Activated T-cell treated with anti-CD3 and anti-CD28 coated beads for 24 hours (primary cell): ENCODE measurements at regions not wholly inside any gene's neighbourhood (a gene's known extent, or its start where the extent isn't known, plus 50 kb on each side); places are given as distances from the start of the nearest gene placed in this dataset.

Experiments used
- DNase-seq: peaks from one replicate; pipeline ENCODE4 v3.0.0-alpha.2; 2020; ENCODE audit warnings: low read depth

DNA sequence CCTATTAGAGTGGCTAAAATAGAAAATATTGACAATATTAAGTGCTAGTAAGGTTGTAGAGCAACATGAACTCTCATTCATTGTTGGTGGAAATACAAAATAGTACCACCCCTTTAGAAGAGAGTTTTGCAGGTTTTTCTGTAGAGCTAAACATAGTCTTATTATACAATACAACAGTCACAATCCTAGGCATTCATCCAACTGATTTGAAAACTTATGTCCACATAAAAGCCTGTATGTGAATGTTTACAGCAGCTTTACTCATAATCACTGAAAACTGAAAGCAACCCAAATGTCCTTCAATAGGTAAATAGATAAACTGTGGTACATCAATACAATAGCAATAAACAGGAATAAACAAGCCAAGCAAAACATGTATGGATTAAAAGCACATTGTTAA lies 127.2 kb upstream of the PRNP start:
- no peak for DNase-seq

DNA sequence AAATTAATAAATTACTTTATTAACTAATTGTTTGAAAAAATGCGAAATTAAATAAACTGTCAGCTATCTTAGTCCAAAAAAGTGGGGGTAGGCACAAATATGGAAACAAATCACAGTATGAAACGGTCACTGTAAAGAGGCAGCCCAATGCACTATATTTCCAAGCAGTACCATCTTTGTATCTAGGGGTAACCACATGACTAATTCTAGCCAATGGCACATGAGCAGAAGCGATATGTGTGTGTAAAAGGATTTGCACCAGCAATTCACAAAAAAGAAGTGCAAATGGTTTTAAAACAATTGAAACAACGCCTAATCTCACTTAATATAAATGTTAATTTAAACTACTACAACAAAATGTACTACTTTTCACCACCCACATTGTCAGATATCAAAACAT lies 129.5 kb upstream of the PRNP start:
- no peak for DNase-seq

DNA sequence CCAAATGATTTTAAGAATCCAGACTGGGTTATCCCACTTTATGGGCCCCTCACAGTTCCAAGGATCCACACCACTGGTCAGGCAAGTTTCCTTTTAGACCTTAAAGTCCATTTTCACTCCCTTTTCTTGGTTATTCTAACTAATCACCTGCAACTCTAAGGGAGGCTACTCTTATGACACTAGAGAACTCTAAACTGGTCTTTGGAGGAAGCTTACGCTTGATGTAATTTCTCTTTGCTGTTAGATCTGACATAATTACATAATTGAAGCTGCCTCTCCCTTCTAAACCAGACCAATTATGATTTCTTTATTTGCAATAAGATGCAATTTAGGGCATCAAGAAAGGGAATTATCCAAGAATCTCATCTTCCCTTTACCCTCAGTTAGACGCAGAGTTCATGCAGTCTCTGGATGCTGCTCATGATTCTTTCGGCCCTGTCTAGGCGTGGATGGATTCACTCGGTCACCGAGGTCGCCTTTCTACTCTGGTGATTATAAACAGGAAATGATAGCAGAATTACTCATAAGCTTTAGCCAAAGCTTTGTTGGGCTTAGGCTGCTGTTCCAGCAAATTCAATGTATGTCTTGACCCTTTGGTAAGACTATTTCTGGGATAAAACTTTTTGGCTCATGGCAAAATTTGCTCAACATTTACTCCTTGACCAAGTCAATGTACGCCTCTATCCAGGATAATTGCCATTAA lies 130.9 kb upstream of the PRNP start:
- no peak for DNase-seq

DNA sequence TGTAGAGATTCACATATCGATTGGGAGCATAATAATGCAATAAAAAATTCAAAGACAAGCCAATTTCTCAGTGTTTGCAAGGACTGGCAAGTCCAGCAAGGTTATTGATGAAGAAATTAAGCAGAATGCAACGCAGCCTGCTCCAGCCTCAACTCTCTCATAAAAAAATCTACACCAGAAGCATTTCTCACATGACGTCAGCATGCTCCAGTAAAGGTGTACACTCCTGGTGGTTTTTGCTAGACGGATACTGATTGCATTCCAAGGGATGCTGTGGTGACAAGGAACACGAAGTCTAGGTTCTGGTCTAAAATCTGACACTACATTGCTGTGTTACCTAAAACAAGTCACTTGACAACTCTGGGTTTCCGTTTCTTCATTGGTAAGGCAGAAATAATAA lies 131.9 kb upstream of the PRNP start:
- no peak for DNase-seq

DNA sequence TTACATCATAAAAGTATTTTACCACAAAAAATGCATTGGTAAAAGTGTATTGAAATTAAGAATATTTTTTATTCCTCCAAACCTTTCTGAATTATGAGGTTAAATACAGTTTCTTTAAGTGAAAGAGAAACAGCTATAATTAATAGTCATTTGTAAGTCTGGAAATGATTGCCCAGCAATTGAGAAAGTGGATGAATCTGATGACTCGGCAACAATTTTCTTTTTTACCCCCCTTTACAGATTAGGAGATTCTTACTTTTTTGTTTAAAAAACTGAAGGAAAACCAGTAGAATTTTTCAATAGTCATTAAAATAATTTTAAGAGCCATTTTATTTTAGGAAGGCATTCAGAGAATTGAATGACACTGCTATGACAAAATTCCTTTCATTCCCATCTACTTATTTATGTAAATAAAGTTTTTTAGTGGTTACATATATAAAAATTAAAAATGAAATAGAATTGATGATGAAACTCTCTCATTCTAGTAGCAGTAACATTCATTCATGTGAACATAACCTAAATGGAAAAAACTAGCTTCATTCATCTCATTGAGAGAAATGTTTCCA lies 134.1 kb upstream of the PRNP start:
- DNase-seq: no peak

DNA sequence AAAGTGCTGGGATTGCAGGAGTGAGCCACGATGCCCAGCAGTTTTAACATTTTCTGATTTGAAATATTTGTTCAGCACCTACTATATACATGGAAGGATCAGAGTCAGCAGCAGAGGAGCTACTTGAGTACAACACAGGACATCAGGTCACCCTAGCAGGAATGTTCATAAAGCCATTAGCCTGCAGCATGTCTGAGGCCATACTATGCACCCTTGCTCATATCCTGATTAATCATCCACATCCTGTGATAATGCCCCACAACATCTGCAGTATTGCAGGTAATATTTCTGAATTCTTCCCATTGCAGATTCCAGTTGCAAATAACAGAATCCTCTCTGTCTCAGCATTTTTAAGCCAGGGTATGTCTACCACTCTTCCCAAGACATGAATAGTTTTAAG lies 135.5 kb upstream of the PRNP start:
- DNase-seq: no peak

DNA sequence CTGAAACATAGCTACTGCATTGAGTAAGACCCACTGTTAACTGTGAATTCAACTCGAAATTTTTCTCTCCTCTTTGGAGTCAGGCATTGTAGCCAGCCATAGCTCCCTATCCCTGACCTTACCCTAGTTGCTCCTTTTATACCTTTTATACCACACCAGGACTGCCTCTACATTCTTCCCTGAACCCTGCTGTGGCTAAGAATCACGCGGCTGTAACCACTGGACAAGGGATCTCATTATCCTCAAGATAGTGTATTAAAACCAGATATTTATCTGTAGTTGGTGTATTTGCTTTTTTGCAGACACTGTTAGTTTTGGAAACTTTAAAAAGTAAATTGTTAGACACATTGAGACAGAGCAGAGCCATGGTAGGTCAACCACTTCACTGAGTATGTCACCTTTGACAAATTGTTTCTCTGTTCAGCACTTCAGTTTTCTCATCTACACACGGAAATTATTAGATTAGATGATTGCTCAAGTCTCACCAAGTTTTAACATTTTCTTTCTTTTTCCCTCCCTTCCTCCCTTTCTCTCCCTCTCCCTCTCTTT lies 136.5 kb upstream of the PRNP start:
- no peak for DNase-seq

DNA sequence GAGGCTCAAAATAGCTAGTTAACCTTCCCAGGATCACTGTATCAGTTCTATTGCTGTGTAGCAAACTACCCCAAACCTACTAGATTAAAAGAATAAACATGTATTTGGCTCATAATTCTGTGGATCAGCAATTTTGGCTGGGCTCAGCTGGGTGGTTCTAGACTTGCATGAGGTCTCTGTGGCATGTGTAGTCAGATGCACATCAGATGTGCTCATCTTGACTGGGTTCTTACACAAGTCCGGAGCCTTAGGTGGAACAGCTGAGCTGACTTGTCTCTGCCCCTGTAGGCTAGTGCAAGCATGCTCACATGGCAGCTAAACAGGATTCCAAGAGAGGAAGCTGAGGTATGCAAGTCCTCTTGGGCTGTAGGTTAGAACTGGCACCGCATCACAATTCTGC lies 137.7 kb upstream of the PRNP start:
- DNase-seq: no peak

DNA sequence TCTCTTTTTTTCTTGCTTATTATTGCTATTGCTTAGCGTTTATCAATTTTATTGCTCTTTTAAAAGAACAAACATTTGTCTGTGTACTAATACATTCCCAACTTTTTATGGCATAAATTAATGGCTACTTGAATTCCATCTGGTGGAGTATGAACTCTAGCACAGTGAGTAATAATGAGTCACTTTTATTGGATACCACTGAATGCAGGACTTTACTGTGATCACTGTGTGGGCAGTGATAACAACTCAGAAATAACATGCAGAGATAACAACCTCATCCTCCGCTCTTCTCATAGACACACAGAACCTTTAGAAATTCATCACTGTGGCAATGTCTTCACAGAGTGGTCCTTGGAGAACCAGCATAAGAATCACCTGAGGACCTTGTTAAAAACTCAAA lies 139.5 kb upstream of the PRNP start:
- DNase-seq: no peak

DNA sequence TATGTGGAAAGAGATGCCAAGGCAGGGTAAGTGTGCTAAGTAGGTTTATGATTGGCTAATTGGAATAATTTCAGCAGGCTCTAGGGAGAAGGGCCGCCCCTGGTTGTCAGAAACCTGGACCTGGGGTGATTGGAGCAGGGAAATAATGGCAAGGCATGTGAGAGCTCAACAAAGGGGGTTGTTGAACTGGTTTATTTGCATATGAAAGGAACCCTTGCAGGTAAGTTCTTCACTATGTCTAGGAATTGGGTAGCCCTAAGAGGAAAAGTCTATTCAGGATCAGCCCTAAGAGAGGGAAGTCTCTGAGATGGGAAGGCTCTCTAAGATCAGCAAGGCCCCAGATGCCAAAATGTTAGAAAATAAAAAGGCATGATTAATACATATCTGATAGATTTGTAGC lies 139.9 kb upstream of the PRNP start:
- no peak for DNase-seq

DNA sequence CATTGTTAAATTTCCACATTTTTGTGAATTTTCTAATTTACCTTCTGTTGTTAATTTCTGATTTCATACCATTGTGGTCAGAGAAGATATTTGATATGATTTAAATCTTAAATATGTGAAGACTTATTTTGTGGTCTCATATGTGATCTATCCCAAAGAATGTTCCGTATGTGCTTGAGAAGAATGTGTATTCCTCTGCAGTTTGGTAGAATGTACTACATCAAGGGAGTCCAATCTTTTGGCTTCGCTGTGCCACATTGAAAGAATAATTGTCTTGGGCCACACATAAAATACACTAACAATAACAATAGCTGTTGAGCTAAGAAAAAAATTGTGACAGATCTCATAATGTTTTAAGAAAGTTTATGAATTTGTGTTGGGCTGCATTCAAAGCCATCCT lies 140.7 kb upstream of the PRNP start:
- DNase-seq: no peak

DNA sequence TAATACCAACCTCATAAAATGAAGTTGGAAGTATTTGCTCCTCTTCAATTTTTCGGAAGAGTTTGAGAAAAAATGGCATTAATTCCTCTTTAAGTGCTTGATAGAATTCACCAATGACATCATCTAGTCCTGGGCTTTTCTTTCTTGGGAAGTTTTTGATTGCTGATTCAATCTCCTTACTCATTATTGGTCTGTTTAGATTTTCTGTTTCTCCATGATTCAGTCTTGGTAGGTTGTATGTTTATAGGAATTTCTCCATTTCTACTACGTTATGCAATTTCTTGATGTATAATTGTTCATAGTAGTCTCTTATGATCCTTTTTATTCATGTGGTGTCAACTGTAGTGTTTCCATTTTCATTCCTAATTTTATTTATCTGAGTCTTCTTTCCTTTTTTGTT lies 141.5 kb upstream of the PRNP start:
- DNase-seq: no peak

DNA sequence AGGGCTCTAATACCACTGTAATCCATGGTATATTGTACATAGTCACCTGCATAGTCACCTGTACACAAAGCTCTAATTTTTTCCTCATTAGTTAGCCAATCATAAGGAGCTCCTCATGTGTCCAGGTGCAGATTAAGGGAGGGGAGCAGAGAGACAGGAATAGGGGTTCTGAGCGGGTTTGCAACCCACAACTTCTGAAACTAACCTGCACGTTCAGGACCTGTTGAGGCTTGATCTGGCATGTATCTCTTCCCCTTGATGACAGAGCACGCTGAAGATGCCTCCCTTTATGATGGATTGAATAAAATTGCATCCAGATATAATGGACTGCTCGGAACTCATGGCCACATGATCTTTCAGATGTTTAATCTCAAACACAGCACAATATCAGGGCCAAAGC lies 144.0 kb upstream of the PRNP start:
- DNase-seq: no peak

DNA sequence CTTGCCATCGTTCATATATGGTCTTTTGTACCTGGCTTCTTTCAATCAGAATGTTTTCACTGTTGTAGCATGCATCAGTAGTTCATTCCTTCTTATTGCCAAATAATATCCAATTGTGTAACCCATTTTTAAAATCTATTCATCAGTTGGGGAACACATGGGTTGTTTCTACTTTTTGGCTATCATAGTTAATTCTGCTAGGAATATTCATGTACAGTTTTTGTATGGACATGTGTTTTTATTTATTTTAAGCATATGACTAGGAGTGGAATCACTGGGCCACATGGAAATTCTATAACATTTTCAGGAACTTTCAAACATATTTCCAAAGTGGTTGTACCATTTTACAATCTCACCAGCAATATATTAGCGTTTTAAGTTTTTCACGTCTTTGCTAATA lies 151.9 kb upstream of the PRNP start:
- no peak for DNase-seq

DNA sequence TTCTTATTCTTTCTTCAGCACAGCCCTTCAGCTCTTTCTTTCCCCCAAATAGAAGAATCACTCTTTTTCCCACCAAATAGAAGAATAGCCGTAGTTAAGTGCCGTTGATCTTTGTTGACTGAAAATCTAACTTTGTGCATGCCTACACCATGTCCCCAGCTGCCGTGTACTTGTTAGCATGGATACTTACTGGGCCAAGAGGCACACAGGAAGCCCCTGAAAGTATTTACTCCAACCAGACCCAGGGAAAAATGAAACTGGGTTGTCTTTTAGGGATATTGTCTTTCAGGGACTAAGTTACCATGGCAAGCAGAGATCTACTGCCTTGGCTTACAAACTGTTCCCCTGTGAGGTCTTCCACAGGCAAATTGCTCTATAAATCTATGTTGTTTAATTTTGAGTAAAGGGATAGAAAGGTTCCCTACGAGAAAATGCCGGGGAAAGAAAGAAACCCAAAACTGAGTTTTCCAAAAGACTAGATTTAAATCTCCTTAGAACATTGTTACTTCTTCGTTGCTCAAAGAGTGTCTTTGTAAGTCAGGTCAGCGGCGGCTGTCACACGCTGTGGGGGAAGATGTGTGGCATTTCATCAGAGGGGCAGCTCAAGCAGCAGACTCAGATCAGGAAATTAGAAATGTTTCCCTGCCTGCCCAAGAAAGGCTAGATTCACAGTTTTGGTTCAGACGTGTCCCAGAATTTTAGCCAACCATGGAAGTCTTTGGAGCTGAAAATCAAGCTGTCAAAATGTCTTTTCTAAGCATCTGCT lies 152.7 kb upstream of the PRNP start:
- DNase-seq: no peak

DNA sequence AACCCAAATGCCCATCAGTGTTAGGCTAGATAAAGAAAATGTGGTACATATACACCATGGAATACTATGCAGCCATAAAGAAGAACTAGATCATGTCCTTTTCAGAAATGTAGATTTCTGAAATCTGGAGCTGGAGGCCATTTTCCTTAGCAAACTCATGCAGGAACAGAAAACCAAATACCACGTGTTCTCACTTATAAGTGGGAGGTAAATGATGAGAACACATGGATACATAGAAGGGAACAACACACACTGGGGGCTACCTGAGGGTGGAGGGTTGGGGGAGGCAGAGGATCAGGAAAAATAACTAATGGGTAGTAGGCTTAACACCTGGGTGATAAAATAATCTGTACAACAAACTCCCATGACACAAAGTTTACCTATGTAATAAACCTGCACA lies 153.5 kb upstream of the PRNP start:
- DNase-seq: no peak

DNA sequence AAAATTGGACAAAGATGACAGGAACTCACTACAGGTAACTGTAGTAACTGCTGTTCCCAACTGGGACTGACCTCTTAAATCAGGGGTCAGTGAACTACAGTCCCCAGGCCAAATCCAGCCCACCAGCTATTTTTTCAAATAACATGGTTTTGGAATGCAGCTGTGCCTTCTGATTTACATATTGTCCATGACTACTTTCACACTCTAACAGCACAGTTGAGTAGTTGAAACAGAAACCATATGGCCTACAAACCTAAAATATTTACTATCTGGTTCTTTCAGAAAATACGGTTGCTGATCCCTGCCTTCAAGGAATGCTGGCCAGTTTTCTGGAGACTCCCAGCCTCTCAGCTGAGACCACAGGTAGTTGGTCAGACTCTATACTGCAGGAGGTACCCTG lies 161.5 kb upstream of the PRNP start:
- DNase-seq: no peak

DNA sequence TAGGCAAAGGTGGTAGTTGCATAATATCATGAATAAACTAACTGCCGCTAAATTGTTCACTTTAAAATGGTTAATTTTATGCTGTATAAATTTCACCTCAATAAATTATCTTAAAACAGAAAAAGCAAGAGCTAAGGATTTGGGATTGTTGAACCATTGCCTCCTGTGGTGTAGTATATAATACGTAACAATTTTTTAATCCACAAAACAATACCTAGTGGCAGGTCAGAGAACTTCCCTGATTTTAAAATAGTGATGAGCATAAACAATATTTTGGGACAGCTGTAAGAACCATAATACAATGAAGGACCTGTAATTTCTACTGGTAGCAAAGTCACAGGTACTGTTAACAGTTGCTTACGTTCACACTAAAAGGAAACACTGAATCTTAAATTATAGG lies 161.9 kb upstream of the PRNP start:
- DNase-seq: no peak

DNA sequence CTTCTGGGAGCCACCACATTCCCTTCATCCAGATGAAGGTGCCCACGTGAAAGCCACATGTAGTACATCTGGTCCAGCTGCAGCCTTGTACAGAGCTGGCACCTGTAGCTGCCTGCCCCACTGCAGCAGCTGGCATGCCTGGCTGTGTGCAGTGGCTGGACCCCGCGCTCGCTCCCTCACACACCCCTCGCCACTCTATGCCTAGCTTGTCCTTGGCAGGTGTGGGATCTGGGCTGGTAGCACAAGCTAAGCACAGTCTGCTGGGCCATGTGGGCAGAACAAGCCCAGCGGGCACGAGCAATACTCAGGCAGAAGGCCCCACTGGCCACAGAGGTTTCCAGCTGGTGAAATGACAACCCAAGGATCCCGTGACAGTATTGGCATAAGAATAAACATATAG lies 163.9 kb upstream of the PRNP start:
- no peak for DNase-seq

DNA sequence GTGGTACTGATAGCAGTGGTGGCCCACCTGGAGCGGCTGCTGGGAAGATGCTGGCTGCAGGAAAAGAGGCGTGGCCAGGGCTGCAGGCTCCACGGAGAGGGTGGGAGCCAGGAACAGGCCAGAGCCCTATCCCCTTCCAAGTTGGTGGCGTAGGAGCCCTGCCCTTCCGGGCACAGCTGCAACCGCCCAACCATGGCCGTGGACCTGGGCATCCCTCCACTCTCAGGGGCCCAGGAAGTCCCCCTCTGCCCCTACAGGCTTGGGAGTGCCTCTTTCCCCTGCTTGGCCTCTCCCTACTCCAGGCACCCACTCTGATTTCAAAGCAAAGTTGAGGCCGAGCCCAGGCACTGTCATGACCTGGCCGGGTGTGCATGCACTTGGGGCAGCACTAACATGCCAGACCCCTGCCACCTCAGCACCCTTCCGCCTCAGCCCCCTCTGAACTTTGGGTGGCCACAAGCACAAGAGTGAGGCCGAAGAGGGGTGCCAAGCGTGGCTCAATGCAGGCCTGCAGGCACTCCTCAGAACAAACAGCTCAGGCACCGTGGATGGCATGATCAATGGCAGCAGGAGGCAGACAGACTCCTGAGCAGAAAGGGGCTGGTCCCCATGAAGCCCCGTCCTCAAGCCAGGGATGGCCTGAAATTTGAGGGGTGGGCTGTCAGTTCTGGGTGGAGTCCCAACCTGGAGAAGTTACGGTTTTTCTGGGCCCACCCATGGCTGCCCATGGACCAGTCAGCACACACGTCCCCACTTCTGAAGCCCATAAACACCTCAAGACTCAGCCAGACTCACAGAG lies 164.9 kb upstream of the PRNP start:
- no peak for DNase-seq

DNA sequence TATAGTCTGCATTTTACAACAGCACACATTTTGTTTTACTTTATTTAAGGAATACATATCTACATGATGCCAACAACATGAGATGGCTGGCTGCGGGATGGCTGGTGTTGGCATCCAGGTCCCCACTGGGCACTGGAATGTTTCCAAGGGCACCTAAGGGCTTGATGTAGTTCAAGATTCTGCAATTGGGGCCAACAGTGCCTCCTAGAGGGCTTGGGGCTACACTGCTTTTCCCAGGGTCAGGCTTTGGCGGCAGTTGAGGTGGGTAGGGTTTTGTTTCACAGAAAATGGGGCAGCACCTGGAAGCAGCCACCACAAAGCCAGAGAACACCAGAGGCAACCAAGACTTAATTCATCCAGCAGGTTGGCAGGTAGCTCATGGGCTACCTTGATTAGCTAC lies 166.7 kb upstream of the PRNP start:
- DNase-seq: no peak

DNA sequence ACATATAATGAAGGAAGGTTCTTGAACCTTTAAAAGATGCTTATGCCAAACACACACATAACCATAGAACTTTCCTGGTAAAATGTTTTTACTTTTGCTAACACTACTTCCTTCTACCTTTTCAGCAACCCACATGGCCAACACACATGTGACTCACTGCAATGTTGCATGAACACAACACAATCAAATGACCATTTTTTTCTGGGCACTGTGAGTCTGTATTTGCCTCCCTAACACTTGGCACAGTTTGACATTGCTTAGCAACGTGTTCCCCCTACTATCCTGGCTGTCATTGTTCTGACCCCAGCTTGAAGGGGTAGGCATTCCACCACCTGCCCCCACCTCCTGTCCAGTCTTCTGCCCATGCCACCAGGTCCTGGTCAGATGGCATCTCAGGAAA lies 169.4 kb upstream of the PRNP start:
- no peak for DNase-seq

DNA sequence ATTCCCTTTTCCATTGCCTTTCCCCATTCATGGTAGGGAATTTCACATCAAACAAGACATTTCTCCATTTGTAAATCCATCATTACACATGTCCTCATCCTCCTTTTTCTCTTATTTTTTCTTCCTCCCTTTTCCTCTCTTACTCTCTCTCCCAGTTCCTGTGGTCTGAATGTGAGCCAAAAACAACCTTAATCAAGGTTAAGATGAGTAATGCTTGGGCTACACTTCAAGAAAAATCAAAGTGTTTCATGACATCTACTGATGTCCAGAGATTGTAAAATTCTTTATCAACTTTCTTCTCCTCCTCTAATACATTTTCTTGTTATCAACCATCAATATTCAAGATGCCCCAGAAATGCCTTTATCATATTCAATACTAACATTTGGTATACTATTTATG lies 172.5 kb upstream of the PRNP start:
- no peak for DNase-seq
